ENCODE measurements at regions not wholly inside any gene's neighbourhood (a gene's known extent, or its start where the extent isn't known, plus 50 kb on each side); places are given as distances from the start of the nearest gene placed in this dataset.
A peak's percentile ranks its signal among the peaks of the same experiment; 100 is the strongest.
"Not testable (repeated sequence)": the region's sequence is repeated elsewhere in the genome, so short reads cannot be mapped to it uniquely, and the experiment has no call there.

GRCh38 chr5:89711526-89711925 lies 698.0 kb downstream of the CETN3 start:
- DNase-seq: no peak

GRCh38 chr5:89710006-89710405 lies 699.5 kb downstream of the CETN3 start:
- DNase-seq: no peak

DNA sequence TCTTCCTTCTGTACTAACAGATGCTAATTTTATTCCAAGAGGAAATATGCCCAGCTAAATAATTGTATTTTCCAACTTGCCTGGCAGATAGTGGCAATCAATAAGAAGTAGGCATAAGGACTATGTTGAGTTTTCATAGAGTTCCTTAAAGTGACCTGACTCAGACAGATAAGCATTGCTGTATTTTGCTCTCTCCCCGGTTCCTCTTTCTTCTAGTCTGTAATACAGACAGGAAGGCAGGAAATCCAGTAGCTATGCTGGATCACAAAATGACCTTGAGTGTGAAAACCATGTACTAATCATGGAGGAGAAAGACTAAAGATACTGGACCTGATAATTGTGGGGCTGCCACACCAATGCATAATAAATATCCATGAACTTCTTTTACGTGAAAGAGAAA lies 701.7 kb downstream of the CETN3 start:
- no peak for DNase-seq

- no peak for DNase-seq
Observed at GRCh38 chr5:89706731-89707130, 702.8 kb downstream of the CETN3 start.

- no peak for DNase-seq
Observed at GRCh38 chr5:89703817-89704216, 705.7 kb downstream of the CETN3 start.

- DNase-seq: no peak
Observed at GRCh38 chr5:89698028-89698427, 711.5 kb downstream of the CETN3 start.

DNA sequence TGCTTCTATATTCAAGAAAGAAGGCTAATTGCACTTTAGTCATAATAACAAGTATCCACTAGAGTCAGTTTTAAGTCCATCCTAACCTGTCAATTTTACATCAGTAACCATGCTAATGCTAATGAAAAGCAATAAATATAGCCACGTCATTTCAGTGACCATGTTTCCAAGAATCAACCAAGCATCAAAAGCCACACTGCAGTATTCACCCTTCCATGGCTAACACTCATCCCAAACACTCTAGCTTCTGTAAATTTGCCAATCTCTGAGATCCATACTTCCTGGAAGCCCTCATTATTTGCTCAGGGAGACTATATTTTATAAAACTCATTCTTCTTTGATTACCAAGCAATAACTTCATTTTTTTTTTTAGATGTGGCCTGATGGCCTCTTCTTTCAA lies 712.0 kb downstream of the CETN3 start:
- DNase-seq: peak; percentile 40

- no peak for DNase-seq
Observed at GRCh38 chr5:89695371-89695770, 714.2 kb downstream of the CETN3 start.

DNA sequence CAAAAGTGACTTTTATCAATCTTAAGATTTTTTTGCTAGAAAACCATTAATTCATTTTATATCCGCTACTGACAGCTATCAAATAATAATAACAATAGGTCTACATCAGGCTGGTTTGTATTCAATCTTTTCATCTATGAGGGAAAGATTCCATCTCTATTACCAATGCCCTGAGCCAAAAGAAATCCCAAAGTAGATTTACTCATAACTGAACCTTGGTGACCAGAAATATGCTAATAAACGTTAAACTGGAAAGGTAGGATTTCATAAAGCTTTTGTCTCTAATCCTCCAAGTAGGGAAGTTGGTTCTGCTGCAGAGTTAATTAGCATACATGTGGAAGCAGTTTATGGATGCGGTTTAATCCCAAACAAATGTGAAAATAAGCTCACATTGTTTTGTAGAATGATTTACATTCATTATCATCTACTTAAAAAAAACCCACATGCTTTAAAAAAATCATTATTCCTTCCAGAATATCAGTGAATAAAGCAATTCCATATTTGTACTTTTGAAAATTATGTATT lies 715.5 kb downstream of the CETN3 start:
- DNase-seq: no peak

DNA sequence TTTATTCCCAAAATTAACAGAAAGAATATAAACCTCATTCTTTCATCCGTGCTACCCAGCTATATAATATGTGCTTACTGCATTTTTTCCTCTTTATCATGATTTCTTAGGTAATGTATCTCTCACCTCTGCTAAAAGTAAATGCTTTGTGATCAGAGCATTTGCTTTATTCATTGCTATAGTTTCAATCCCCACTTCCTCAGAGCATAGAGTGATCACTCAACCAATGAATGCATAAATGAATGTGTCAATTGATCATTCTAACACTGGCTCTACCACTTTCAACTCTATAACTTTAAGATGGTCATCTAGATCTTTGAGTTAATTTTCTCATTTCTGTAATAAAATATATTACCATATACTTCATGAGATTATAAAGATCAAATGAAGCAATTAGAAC lies 719.2 kb downstream of the CETN3 start:
- DNase-seq: no peak

DNA sequence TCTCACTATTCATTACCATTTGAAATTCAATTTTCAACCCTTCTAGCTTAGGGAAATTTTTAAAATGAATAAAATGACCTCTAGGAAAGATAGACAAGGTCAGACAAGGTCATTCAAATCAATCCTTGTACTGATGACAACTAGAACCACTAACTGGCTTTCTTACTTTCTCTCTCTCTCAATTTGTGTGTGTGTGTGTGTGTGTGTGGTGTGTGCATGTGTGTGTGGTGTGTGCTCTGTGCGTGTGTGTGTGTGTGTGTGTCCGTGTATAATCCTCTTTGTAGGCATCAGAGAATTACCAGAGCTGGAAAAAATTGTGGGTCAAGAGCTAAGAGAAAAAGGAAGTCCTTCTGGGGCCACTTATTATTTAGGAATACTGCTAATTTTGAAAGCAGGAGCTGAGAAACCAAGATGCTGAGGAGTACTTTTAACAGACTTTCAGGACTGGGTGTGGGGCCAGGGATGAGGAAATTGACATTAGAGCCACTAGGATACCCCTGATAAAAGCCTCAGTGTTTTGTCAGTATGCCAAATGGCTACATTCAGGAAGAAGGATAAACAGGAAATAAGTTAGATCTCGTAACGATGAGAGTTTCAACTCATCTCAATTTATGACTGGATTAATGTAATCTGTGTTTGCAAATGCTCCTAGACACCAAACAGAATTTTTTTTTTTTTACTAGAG lies 723.3 kb downstream of the CETN3 start:
- peak; percentile 43 for DNase-seq

- DNase-seq: no peak
Observed at GRCh38 chr5:89676634-89677033, 732.9 kb downstream of the CETN3 start.

GRCh38 chr5:89673019-89673418 lies 736.5 kb downstream of the CETN3 start:
- DNase-seq: no peak

DNA sequence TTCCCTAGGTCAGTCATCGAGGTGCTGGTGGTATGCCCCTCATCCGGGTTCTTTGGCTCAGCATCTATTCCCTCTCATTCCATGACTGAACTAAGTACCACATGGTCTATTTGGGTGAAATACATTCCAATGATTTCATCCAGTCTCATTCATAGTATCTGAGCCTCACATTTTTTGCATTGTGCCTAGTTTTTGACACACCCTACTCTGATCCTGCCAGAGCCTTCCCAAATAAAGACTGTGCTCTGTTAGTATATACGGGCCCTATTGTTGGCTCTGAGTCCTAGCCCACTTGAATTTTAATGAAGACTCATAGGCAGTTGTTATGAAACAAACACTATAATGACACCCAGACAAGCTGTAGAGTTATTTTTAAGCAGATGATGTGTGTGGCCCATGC lies 740.7 kb downstream of the CETN3 start:
- DNase-seq: no peak

DNA sequence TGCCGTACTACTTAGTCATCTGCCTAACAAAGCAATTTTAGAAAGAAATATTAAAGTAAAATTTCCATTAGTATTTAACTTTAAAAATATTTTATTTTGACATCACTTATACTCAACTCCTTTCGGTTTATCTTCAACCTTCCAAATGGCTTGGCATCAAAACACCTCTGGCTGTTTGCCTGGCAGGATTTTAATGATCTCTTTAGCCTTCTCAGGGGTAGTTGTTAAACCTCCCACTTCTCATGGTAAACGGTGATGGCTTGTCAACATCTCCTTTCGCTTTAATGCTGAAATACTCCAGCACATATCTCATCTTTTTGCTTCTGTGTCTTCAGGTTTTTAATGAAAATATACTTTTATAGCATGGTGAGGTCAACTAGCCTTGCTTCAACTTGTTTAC lies 747.1 kb downstream of the CETN3 start:
- no peak for DNase-seq

- no peak for DNase-seq
Observed at GRCh38 chr5:89638871-89639270, 755.9 kb upstream of the MEF2C start.

- DNase-seq: not testable (repeated sequence)
Observed at GRCh38 chr5:89634176-89634575, 751.2 kb upstream of the MEF2C start.

DNA sequence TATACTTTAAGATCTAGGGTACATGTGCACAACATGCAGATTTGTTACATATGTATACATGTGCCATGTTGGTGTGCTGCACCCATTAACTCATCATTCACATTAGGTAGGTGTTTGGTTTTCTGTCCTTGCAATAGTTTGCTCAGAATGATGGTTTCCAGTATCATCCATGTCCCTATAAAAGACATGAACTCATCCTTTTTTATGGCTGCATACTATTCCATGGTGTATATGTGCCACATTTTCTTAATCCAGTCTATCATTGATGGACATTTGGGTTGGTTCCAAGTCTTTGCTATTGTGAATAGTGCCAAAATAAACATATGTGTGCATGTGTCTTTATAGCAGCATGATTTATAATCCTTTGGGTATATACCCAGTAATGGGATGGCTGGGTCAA lies 747.1 kb upstream of the MEF2C start:
- DNase-seq: not testable (repeated sequence)

DNA sequence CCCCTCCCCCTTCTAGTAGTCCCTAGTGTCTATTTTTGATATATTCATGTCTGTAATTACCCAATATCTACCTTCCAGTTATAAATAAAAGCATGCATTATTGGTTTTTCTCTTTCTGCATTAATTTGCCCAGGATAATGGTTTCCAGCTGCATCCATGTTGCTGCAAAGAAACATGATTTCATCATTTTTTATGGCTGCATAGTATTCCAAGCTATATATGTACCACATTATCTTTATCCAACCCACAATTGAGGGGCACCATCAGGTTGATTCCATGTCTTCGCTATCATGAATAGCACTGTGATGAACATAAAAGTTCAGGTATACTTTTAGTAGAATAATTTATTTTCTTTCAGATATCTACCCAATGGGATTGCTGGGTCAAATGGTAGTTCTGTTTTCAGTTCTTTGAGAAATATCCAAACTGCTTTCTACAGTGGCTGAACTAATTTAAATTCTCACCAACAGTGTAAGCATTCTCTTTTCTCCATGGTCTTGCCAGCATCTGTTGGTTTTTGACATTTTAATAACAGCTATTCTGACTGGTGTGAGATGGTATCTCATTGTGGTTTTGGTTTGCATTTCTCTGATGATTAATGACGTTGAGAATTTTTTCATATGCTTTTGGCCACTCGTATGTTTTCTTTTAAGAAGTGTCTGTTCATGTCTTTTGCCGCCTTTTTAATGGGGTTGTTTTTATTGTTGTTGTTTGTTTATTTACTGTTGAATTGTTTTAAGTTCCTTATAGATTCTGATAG lies 746.1 kb upstream of the MEF2C start:
- no peak for DNase-seq

GRCh38 chr5:89615839-89616518 lies 733.0 kb upstream of the MEF2C start:
- DNase-seq: no peak

DNA sequence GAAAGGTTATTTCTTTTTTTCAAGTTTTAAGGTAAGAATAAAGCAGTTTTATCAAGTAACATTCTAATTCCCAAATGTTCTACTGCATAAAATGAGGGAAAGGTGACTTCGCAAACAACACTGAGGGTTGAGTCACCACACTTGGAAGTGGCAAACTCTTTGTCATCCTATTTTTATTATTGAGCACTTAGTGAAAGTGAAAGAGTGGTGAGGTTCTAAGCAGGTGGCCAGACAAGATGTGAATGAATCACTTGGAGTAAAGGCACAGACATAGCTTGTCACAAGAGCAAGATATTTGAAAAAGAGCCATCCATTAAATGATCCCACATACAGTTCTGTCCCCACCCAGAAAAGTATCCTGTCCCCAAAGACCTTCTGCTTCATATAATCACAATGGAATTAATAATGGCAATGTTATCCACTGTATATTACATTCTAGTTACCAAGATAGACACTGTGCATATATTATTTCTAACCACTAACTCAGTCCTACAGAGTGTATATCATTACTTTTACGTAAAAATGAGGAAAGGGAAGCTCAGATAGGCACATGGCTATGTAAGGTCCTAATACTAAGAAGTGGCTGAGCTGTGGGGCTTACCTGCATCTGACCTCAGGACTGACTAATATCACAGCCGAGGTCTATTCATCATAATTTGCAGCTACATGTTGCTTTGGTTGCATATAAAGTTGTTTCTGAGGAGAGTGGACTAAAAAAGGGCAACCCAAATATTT lies 730.4 kb upstream of the MEF2C start:
- no peak for DNase-seq

DNA sequence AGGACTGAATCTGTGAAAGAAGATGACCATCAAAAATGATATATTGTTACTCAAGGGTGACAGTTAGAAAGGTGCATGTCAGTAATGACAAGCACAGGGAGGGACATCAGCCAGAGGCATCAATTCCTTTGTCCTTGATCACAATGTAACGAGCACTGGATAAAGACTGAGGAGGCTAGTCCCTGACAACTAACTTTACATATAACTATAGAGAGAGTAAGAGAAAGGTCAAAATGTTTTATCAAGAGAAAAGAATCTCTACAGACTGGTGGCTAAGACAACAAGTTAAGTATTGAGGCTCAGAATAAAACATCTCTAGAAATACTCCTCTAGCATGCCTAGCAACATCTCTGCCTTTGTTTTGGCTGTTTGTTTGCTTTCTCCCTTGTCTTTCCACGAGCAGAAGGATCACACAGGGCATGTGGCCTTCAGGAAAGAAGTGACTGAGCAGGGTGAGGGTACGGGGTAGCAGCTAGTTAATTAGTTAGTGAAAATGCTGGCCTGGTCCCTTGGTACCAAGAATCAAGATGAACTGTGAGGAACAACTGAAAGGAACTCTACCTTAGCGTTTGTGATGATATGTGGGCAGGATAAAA lies 724.1 kb upstream of the MEF2C start:
- no peak for DNase-seq

- DNase-seq: no peak
Observed at GRCh38 chr5:89604342-89604741, 721.4 kb upstream of the MEF2C start.
